ENCODE measurements at regions not wholly inside any gene's neighbourhood (a gene's known extent, or its start where the extent isn't known, plus 50 kb on each side); places are given as distances from the start of the nearest gene placed in this dataset.
"Not testable (repeated sequence)": the region's sequence is repeated elsewhere in the genome, so short reads cannot be mapped to it uniquely, and the experiment has no call there.

DNA sequence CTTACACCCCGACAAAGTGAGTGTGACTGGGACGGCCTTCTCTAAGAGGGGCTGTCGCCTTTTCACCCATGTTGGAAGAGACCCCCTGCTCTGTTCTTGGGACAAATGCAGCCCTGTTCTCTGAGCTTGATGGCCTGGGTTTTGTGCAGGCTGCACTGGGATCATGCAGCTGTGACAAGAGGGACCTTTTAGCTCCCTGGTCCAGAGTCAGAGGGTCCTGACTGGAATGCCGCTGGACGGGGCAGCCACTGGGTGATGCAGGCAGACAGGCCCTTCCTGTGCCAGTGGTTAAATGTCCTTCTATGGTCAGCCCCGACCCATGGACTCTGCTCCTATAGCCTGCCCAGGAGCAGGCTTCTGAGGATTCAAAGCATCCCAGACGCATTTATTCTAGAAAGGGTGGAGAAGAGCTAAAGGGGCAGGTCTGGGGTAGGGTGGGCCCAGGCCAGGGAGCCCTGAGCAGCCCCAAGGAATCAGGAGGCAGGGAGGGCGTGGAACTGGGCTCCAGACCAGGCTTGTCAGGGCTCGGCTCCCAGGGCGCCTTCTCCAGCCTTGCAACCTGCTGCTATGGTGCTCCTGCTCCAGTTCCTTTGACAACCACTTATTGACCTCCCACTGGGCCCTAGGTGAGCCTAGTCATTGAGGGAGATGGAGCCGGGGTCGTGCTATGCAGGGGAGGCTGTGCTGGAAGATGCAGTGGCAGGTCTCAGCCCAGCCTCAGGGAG, 277.9 kb upstream of the HS6ST1 start:
- no peak for DNase-seq (ENCODE audit: low read depth, low spot score)

DNA sequence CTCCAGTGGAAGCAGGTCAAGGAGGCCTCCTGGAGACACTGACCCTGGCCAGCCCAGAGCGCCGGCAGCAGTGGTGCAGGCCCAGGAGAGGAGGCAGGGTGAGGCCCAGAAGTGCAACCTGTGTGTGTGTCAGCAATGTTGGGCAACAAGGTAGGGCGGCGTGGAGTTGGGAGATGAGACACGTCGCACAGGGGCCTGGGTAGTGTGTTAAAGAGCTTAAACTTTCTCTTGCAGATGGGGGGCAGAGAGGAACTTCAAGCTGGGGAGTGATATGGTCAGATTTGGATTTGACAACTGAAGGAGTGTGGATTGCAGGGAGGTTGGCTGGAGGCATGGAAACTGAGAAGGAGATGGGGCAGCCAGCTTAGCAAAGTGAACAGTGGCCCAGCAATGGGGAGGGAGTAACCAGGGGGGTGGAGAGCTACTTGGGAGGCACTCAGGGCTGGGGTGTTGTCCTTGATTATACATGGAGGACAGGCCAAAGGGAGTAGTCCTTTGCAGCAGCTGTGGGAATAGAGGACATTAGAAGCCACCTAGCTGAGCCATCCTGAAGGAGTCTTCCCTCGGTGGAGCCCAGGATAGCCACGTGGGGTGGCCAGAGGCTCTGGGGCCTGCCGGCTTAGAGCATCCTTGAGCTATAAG, 278.6 kb upstream of the HS6ST1 start:
- no peak for DNase-seq (ENCODE audit: low read depth, low spot score)

DNA sequence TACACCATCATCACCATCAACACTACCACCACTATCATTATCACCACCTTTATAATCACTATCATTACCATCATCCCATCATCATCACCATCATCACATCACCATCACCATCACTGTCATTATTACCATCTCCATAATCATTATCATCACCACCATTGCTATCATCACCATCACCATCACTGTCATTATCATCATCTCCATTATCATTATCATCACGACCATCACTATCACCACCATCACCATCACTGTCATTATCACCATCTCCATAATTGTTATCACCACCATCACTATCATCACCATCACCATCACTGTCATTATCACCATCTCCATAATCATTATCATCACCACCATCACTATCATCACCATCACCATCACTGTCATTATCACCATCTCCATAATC, 279.6 kb upstream of the HS6ST1 start:
- not testable (repeated sequence) for DNase-seq (ENCODE audit: low read depth, low spot score)

DNA sequence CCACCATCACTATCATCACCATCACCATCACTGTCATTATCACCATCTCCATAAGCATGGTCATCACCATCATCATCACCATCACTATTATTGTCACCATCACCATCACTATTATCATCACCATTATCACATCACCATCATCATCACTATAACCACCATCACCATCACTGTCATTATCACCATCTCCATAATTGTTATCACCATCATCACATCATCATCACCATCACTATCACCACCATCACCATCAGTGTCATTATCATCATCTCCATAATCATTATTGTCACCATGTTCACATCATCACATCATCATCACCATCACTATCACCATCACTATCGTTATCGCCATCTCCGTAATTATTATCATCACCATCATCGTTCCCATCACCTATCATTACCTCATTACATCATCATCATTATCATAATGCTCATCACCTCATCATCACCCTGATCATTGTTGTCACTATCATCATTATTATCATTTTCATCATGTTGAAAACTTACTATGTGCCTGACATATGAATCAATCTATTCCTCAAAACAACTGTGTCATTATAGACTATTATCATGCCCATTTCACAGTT, 280.3 kb upstream of the HS6ST1 start:
- no peak for DNase-seq (ENCODE audit: low read depth, low spot score)

DNA sequence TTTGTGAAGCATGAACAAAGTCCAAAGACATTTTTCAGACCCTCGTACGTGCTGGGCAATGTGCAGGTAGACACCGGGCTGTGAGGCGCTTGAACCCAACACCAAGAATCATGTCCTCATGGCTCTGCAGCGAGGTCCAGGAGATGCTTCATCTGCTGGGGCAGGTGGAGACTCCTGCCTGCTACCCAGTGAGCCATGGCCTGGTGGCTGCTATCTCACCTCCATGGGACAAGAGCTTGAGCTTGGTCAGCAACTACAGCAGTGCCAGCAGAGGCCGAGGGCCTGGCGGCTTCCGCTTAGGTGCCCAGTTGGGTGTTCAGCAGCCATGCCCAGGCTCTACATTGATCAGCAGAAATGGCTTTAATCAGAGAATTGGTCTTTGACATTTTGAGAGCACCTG, 281.0 kb upstream of the HS6ST1 start:
- no peak for DNase-seq (ENCODE audit: low read depth, low spot score)

DNA sequence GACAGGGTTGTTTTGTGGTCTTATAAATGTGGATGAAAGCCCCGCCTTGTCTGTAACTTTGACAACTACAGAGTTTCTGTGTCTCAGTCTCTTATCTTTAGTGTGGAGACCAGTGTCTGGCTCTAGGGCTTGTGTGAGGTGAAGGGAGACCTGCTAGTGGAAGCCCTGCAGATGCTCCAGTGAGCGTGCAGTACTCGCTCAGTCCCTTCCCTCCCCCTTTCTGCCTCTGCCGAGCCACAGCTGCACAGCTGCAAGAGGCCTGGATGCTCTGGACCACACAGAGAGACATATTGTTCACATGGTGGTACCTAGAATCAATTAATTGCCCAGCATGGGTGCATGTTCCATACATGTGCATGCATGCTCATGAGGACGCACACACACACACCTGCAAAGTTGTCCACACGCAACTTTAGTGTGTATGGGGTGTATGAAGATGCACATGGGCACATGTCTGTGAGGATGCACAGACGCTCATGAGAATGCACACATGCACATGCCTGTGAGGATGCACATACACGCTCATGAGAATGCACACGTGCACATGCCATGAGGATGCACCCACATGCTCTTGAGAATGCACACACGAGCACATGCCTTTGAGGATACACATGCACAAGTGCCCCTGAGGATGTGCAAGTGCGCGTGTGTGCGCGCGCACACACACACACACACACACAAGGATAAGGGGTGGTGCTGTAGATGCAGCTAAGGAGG, 282.1 kb upstream of the HS6ST1 start:
- DNase-seq (ENCODE audit: low read depth, low spot score): no peak

DNA sequence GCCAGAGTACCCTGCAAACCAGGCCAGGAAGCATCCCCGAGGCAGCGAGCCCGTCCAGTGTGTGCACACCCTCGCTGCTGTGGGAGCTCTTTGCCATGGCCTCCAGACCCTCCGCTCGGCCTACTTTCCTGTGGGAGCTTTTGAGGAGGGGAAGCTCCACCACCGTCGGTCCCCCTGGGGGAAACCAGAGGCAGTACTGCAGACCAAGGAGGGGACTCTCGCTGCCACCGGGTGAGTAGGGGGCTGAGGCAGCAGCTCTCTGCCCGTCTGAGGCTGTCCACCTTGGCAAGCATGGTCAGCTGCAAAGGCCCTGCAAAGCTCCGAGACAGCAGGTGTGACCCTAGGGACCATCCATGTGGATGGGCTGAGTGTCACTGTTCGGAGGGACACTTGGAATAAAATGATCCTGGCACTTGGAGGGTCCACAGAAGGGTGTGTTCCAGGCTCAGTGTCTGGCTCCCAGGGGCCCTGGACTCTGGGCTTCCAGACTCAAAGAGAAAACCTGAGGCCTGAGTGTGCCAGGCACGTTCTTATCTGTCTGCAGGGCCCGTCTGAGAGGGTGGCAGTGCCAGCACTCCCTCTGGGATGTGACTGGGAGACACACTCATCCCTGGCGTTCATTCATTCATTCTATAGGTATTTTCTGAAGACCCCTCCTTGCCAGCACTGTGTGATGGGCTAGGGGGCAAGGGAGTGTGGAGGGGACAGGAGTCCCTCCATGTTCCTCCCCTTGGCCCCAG, 282.8 kb upstream of the HS6ST1 start:
- DNase-seq (ENCODE audit: low read depth, low spot score): no peak

DNA sequence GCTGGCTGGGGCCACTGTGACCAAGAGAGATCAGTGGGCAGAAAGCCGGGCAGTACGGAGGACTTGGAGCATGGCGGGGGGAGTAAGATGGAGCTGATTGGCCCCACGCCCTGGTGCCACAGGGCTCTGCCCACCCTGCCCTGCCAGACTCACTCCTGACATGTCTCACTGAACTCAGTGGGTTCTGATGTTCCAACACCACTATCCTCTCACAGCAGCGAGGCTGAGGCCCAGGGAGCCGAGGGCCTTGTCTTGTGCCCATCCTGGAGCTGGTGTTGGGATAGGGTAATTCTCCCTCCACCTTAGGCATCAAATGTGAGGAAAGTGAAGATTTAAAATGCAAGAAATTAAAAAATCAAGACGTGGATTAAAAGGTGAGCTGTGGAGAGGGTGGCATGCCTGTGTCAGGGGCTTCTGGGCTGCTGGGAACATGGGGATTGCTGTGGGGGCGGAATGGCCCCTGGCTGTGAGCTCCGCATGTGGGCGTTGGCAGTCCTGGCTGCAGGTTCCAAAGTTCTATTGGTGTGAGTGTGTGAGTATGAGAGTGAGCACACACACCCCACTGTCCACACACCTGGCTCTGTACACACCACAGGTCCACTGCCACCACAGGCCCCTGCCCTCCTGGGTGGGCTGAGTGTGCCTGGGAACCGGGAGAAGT, 283.5 kb upstream of the HS6ST1 start:
- DNase-seq (ENCODE audit: low read depth, low spot score): no peak

DNA sequence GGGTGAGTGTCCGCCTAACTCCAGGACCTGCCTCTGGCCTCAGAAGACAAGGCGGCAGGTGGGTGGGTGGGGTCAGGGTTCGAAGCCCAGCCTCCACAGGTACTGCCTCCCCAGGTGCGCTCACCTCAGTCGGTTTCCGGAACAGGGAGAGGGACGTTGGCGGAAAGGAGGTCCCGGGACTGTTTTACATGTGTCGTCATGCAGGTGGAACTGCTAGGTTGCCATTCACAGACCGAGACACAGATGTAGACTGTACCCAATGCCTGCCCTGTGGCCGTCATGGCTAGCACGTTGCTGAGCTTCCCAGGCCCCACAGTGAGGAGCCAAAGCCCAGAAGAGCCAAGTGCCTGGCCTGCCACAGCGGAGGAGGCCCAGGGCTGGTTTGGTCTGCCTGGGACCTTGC, 284.0 kb upstream of the HS6ST1 start:
- no peak for DNase-seq (ENCODE audit: low read depth, low spot score)

DNA sequence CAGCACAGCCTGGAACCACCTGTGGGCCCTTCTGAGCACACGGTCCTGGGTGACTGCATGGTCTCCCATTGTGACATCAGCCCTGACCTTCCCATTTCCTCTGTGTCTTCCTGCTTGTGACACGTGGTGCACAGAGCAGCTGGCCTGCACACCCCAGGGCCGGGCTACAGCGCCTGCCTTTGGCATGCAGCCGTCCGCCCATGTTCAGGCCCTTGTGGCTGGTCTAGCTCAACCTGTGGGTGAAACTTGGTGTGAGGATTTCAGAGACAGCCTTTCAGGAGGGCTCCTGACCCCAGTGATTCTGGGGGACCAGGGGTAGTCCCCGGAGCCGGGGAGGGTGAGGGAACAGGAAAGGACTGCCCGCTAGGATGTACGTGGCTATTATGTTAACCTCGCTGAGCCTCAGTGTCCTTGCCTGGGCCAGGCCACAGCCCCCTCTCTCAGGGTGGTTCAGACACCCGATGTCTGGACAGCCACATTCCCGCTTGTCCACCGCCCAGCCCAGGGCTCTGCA, 284.8 kb upstream of the HS6ST1 start:
- no peak for DNase-seq (ENCODE audit: low read depth, low spot score)

DNA sequence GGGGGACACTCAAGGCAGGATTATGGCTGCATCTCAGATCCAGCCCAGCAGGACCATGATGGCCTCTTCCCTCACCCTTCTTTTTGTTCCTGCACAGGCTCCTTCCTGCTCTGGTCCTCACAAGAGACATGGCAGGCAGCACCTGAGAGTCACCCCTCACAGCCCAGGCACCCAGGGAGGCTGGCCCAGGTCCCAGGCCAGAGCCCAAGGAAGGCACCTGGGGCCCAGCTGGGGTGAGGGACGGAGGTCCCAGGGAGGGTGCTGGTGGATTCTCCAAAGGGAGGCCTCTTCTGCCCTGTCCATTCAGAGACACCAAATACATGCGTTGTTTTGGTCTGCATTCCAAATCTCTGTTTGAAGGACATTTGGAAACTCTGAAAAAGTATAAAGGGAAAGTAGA, 285.4 kb upstream of the HS6ST1 start:
- no peak for DNase-seq (ENCODE audit: low read depth, low spot score)

DNA sequence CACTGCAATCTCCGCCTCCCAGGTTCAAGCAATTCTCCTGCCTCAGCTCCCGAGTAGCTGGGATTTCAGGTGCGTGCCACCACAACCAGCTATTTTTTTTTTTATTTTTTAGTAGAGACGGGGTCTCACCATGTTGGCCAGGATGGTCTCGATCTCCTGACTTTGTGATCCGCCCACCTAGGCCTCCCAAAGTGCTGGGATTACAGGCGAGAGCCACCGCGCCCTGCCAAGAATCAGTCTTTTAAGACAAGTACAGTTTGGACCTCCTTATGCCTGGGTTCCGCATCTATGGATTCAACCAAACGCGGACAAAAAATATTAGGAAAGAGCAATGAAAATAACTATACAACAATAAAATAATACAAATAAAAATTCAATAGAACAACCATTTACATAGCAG, 285.9 kb upstream of the HS6ST1 start:
- not testable (repeated sequence) for DNase-seq (ENCODE audit: low read depth, low spot score)

DNA sequence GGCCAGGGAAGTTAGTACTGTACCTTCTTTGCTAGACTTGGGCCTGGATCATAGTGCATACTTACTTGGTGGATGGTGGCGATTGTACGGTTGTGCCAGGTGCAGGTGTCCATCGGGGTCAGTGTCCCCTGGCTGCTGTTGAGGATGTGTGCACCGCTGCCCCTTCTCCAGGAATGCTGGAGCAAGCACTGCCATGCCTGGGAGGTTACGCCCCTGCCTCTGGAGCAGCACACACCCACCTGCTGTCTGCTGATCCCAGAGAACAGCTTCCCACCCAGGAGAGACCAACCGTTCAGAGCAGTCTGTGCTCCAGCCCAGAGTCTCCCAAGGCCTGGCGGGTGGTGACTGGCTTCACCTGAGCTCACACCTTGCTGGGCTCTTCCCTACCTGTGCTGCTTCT, 286.8 kb upstream of the HS6ST1 start:
- no peak for DNase-seq (ENCODE audit: low read depth, low spot score)

DNA sequence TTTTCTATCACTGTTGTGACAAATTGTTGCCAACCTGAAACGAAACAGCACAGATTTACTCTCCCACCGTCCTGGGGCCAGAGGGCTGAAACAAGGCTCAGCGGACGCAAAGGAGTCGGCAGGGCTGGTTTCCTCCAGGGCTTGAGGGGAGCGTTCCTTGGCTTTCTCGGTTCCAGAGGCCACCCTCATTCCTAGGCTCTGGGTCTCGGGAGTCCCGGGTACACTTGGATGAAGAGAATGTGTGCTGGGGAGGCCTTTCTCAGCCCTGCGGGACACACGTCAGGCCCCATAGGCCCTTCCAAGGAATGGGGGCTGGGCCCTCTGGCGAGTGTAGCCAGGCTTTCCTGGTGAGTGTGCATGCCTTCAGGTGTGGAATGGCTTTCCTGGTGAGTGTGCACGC, 287.3 kb upstream of the HS6ST1 start:
- no peak for DNase-seq (ENCODE audit: low read depth, low spot score)

DNA sequence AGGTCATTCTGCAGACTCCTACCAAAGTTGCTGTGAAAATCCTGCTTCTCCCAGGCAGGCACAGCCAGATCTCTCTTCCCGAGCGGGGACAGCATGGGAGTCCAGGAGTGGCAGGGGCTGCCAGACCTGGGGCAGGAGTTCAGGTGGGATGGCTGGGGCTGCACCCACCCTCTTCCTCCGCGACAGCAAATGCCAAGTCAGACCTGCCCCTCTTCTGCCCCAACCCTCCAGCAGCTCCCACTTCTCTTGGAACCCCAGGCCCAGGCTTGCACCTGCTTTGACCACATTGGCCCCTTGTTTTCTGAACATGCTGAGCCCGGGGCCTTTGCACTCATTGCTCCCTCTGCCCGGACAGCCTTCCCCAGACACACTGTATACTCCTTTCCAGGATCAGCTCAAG, 288.2 kb upstream of the HS6ST1 start:
- no peak for DNase-seq (ENCODE audit: low read depth, low spot score)

DNA sequence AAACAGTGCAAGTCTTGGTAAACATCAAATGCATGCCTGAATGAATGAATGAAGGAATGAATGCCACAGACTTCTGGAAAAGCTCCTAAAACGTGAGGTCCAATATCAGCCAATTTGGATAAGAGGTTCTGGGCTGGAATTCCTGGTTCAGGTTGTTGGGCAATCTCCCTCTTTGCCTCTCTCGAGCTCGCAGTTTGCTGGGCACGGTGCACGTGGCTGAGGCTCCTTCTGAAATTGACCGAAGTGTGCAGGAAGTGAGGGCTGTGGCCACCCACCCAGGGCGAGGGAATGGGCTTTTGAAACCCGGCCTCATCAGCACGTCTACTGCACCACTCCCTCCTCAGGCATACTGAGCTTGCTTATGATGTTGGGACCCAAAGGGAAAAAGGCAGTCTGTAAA, 288.8 kb upstream of the HS6ST1 start:
- no peak for DNase-seq (ENCODE audit: low read depth, low spot score)

DNA sequence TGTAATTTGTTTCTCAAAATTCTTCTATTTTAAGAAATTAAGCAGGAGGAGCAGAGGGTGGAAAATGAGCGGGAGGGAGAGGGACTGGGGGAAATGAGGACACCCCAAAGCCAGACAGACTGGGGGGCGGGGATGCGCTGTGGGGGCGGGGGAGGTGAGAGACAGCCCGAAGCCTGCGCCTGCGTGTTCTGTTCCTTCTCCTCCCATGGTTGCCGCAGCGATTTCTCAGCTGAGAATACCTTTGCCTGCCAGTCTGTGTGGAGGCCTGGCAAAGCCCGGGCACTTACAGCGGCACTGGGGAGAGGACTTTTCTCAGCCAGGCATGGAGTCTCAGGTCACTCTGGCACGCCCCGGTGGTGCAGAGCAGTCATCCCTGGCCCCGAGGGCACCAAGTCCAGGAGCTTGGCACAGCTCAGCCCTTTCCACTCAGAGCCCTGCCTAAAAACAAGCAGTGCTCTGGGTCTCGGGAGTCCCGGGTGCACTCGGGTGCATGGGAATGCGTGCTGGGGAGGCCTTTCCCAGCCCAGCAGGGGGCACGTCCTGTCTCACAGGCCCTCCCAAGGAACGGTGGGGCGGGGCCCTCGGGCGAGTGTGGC, 289.3 kb upstream of the HS6ST1 start:
- DNase-seq (ENCODE audit: low read depth, low spot score): no peak

DNA sequence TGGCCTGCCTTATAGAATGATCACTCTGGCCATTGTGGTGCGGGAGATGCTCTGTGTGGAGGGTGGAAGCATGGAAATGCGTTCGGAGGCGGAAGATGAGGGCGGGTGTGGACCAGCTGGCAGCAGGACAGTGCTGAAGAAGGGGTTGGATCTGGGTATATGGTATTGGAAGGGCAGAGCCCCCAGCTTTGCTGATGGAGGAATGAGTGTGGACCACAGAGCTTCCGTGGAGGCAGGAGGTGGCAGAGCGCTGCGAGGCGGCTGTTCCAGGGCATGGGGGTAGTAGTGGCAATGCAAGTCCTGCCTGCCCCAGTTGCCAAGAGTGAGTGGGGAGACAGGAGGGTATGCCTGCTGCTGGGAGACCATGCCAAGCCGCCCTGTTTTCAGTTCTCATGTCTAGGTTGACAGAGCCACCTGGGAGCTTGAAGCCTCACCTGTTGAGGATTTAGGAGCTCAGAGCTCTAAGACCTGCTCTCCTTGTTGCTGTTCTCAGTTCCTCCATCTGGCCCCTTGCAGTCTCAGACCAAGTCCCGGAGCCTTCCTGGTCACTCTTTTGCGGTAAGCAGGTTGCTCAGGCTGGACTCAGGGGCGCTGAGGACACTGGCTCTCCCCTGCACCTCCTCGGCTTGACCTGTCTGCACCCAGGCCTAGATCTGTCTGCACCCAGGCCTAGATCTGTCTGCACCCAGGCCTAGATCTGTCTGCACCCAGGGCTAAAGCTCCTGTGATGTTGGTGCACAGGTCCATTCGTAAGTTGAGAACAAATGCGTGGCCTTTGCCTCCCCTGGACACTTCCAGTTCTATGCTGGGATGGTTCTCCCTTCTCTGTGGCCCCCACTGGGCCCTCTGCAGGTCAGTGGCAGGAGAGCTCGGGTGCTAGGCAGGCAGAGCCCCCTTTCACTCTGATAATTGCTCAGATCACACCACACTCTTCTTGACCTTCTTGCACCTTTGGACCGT, 290.5 kb upstream of the HS6ST1 start:
- no peak for DNase-seq (ENCODE audit: low read depth, low spot score)

DNA sequence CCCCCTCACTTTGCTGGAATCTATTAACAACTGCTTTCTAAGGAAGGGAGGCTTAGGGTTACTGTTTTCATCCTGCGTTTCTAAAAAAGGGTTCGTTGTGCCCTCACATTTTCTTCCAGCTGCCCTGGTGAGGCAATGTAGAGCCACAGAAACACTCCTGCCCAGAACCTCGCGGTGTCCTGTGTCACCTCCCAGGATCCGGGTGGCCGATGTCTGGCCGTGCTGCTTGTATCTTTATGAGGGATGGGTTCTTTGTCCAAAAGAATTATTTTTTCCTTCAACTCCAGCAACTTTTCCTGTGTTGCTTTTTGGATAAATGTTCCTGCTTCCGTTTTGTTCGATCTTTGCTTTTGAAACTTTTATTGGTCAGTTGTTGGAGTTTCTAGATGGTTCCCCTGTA, 291.8 kb upstream of the HS6ST1 start:
- DNase-seq (ENCODE audit: low read depth, low spot score): no peak

Data from smooth muscle cell of the brain vasculature (primary cell).